ENCODE measurements at regions not wholly inside any gene's neighbourhood (a gene's known extent, or its start where the extent isn't known, plus 50 kb on each side); places are given as distances from the start of the nearest gene placed in this dataset.

DNA sequence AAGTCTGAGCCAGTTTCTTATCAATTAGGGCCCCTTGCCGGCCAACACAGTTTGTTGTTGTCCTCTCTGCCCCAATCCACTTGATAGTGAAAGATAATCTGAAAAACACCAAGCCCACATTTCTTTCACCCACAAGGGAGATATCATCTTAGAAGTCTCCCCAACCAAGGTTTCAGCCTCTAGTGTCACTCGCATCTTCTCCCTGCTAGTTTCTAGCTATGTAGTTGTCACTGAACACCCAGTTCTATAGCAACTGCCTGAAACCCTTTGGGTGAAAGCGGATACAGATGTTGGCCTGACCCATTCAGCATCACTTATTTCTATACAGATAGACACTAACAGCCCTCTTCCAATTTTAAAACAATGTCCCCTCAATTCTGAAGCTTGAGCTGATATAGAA, 116.3 kb downstream of the BMP15 start:
- peaks cover 0 to 11% of the 10 kb centered on the region in 2 experiments for H3K4me1 ChIP-seq (ENCODE audit: control insufficient read depth in 1 of 2, insufficient read depth in 2 of 2, low read length in 2 of 2)
- no peak overlapping the region for H3K4ac ChIP-seq (ENCODE audit: low read depth, low read length)
- H3K9me3 ChIP-seq (ENCODE audit: insufficient read depth, low read depth, low read length) = no peaks in the 10 kb centered on the region
- H4K12ac ChIP-seq (ENCODE audit: low read depth, low read length) = no peak overlapping the region
- H3K27me3 ChIP-seq (ENCODE audit: insufficient read depth, low read length) = no peaks in the 10 kb centered on the region
- DNase-seq = no peak
- H3K18ac ChIP-seq (ENCODE audit: low read length) = no peak overlapping the region
- H3K36me3 ChIP-seq (ENCODE audit: control insufficient read depth in 1 of 2, insufficient read depth in 2 of 2, low read length in 2 of 2) = no peaks in the 10 kb centered on the region
- H3K9ac ChIP-seq (ENCODE audit: low read length) = no peak overlapping the region
- no peak overlapping the region for H3K4me2 ChIP-seq (ENCODE audit: low read length)
- peak overlapping the region; percentile 37 for H4K91ac ChIP-seq (ENCODE audit: low read depth, low read length)
- H2AFZ ChIP-seq (ENCODE audit: insufficient read depth, low read length, poor library complexity) = no peak overlapping the region
- no peak overlapping the region for H3K14ac ChIP-seq (ENCODE audit: low read length)
- no peak overlapping the region for H3K23ac ChIP-seq (ENCODE audit: low read length)
- no peak overlapping the region for H2BK120ac ChIP-seq (ENCODE audit: insufficient read depth, low read length, poor library complexity)
- peak overlapping the region; percentile 58 for H2BK12ac ChIP-seq (ENCODE audit: low read length)
- H2AK5ac ChIP-seq (ENCODE audit: low read length) = peak overlapping the region; percentile 54
- H3K4me3 ChIP-seq (ENCODE audit: low read depth, low read length) = no peak overlapping the region
- no CpG with 5 or more reads among the region's 3 CpGs for WGBS (ENCODE audit: extremely low coverage, insufficient coverage, insufficient read length)
- peaks cover 4% of the 10 kb centered on the region for H3K79me1 ChIP-seq (ENCODE audit: low read length)
- H3K27ac ChIP-seq (ENCODE audit: low read depth, low read length) = no peak overlapping the region
- H2BK5ac ChIP-seq (ENCODE audit: low read depth, low read length, poor library complexity) = no peak overlapping the region
- no peaks in the 10 kb centered on the region for H3K79me2 ChIP-seq (ENCODE audit: control insufficient read depth, insufficient read depth, low read length, poor library complexity)
- H4K8ac ChIP-seq (ENCODE audit: low read depth, low read length) = no peak overlapping the region

- H2BK5ac ChIP-seq (ENCODE audit: low read depth, low read length, poor library complexity) = no peak overlapping the region
Measured at GRCh38 chrX:51035746-51036145, 125.2 kb downstream of the BMP15 start.

DNA sequence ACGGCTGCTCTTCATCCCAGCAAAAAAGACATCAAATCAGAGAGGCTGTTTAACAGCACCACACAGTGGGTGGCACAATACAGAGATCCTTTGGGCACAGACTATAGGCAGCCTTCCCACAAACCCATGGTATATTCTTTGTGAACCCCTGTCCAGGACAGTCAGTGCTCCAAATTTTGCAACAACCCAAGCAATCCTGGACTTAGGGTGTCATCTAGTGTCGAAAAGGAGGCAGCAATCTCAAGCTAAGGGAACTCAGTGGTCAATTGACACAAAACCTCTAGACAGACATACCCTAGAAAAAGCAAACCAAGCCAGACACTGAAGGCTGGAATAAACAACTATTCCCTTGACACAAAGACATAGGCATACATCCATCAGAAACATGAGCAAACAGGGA, 137.4 kb downstream of the BMP15 start:
- Histone ChIP-seq H2BK120ac (ENCODE audit: insufficient read depth, low read length, poor library complexity) (no peak overlapping the region), H3K79me1 (ENCODE audit: low read length) (peaks cover 3% of the 10 kb centered on the region), H3K9me3 (ENCODE audit: insufficient read depth, low read depth, low read length) (no peaks in the 10 kb centered on the region), H2AFZ (ENCODE audit: insufficient read depth, low read length, poor library complexity) (no peak overlapping the region), H4K91ac (ENCODE audit: low read depth, low read length) (peak overlapping the region; percentile 24), H2BK12ac (ENCODE audit: low read length) (peak overlapping the region; percentile 72), H3K4me3 (ENCODE audit: low read depth, low read length) (no peak overlapping the region), H3K4me2 (ENCODE audit: low read length) (no peak overlapping the region), H3K4ac (ENCODE audit: low read depth, low read length) (no peak overlapping the region), H4K12ac (ENCODE audit: low read depth, low read length) (no peak overlapping the region), H2AK5ac (ENCODE audit: low read length) (no peak overlapping the region), H2BK5ac (ENCODE audit: low read depth, low read length, poor library complexity) (peak overlapping the region; percentile 35), H3K4me1 (ENCODE audit: control insufficient read depth in 1 of 2, insufficient read depth in 2 of 2, low read length in 2 of 2) (peaks cover 1 to 5% of the 10 kb centered on the region in 2 experiments), H3K27ac (ENCODE audit: low read depth, low read length) (peak overlapping the region; percentile 17), H3K27me3 (ENCODE audit: insufficient read depth, low read length) (no peaks in the 10 kb centered on the region), H3K23ac (ENCODE audit: low read length) (no peak overlapping the region), H3K36me3 (ENCODE audit: control insufficient read depth in 1 of 2, insufficient read depth in 2 of 2, low read length in 2 of 2) (no peaks in the 10 kb centered on the region), H3K14ac (ENCODE audit: low read length) (no peak overlapping the region), H4K8ac (ENCODE audit: low read depth, low read length) (no peak overlapping the region), H3K79me2 (ENCODE audit: control insufficient read depth, insufficient read depth, low read length, poor library complexity) (no peaks in the 10 kb centered on the region), H3K9ac (ENCODE audit: low read length) (no peak overlapping the region), H3K18ac (ENCODE audit: low read length) (no peak overlapping the region)
- DNase-seq = no peak
- WGBS (ENCODE audit: extremely low coverage, insufficient coverage, insufficient read length) = no CpG with 5 or more reads among the region's 2 CpGs

More at GRCh38 chrX:51035746-51036145, 125.2 kb downstream of the BMP15 start:
- H3K4ac ChIP-seq (ENCODE audit: low read depth, low read length) = no peak overlapping the region
- H3K4me1 ChIP-seq (ENCODE audit: control insufficient read depth in 1 of 2, insufficient read depth in 2 of 2, low read length in 2 of 2) = no peaks in the 10 kb centered on the region
- DNase-seq = peak; percentile 62 to 85
- no peaks in the 10 kb centered on the region for H3K79me2 ChIP-seq (ENCODE audit: control insufficient read depth, insufficient read depth, low read length, poor library complexity)
- no peaks in the 10 kb centered on the region for H3K9me3 ChIP-seq (ENCODE audit: insufficient read depth, low read depth, low read length)
- H4K12ac ChIP-seq (ENCODE audit: low read depth, low read length) = no peak overlapping the region
- H3K27ac ChIP-seq (ENCODE audit: low read depth, low read length) = peak overlapping the region; percentile 71
- no peak overlapping the region for H3K23ac ChIP-seq (ENCODE audit: low read length)
- H2BK12ac ChIP-seq (ENCODE audit: low read length) = no peak overlapping the region
- no peak overlapping the region for H4K8ac ChIP-seq (ENCODE audit: low read depth, low read length)
- H3K18ac ChIP-seq (ENCODE audit: low read length) = no peak overlapping the region
- no peaks in the 10 kb centered on the region for H3K36me3 ChIP-seq (ENCODE audit: control insufficient read depth in 1 of 2, insufficient read depth in 2 of 2, low read length in 2 of 2)
- no peak overlapping the region for H4K91ac ChIP-seq (ENCODE audit: low read depth, low read length)
- H2AK5ac ChIP-seq (ENCODE audit: low read length) = no peak overlapping the region
- WGBS (ENCODE audit: extremely low coverage, insufficient coverage, insufficient read length) = no CpG with 5 or more reads among the region's 3 CpGs
- no peak overlapping the region for H2AFZ ChIP-seq (ENCODE audit: insufficient read depth, low read length, poor library complexity)
- H3K27me3 ChIP-seq (ENCODE audit: insufficient read depth, low read length) = no peaks in the 10 kb centered on the region
- H3K14ac ChIP-seq (ENCODE audit: low read length) = no peak overlapping the region
- no peak overlapping the region for H3K4me3 ChIP-seq (ENCODE audit: low read depth, low read length)
- peaks cover 4% of the 10 kb centered on the region for H3K79me1 ChIP-seq (ENCODE audit: low read length)
- no peak overlapping the region for H3K4me2 ChIP-seq (ENCODE audit: low read length)
- no peak overlapping the region for H3K9ac ChIP-seq (ENCODE audit: low read length)
- H2BK120ac ChIP-seq (ENCODE audit: insufficient read depth, low read length, poor library complexity) = no peak overlapping the region

GRCh38 chrX:51053741-51054140, 143.2 kb downstream of the BMP15 start:
- no peak overlapping the region for H3K4me3 ChIP-seq (ENCODE audit: low read depth, low read length)
- H3K4me1 ChIP-seq (ENCODE audit: control insufficient read depth in 1 of 2, insufficient read depth in 2 of 2, low read length in 2 of 2) = peaks cover 4 to 8% of the 10 kb centered on the region in 2 experiments
- H3K27ac ChIP-seq (ENCODE audit: low read depth, low read length) = no peak overlapping the region
- H2AK5ac ChIP-seq (ENCODE audit: low read length) = peak overlapping the region; percentile 63
- peak overlapping the region; percentile 7 for H4K8ac ChIP-seq (ENCODE audit: low read depth, low read length)
- H3K23ac ChIP-seq (ENCODE audit: low read length) = no peak overlapping the region
- peak overlapping the region; percentile 58 for H2BK120ac ChIP-seq (ENCODE audit: insufficient read depth, low read length, poor library complexity)
- peaks cover 0 to 1% of the 10 kb centered on the region in 2 experiments for H3K36me3 ChIP-seq (ENCODE audit: control insufficient read depth in 1 of 2, insufficient read depth in 2 of 2, low read length in 2 of 2)
- peak overlapping the region; percentile 96 for H4K91ac ChIP-seq (ENCODE audit: low read depth, low read length)
- H3K79me1 ChIP-seq (ENCODE audit: low read length) = peaks cover 5% of the 10 kb centered on the region
- no CpG with 5 or more reads among the region's 6 CpGs for whole genome bisulfite sequencing (ENCODE audit: extremely low coverage, insufficient coverage, insufficient read length)
- peaks cover 3% of the 10 kb centered on the region for H3K79me2 ChIP-seq (ENCODE audit: control insufficient read depth, insufficient read depth, low read length, poor library complexity)
- H4K12ac ChIP-seq (ENCODE audit: low read depth, low read length) = no peak overlapping the region
- H2AFZ ChIP-seq (ENCODE audit: insufficient read depth, low read length, poor library complexity) = no peak overlapping the region
- no peaks in the 10 kb centered on the region for H3K27me3 ChIP-seq (ENCODE audit: insufficient read depth, low read length)
- no peak for DNase-seq
- H3K9ac ChIP-seq (ENCODE audit: low read length) = no peak overlapping the region
- no peak overlapping the region for H3K4ac ChIP-seq (ENCODE audit: low read depth, low read length)
- H2BK12ac ChIP-seq (ENCODE audit: low read length) = peak overlapping the region; percentile 98
- H2BK5ac ChIP-seq (ENCODE audit: low read depth, low read length, poor library complexity) = no peak overlapping the region
- H3K4me2 ChIP-seq (ENCODE audit: low read length) = no peak overlapping the region
- H3K9me3 ChIP-seq (ENCODE audit: insufficient read depth, low read depth, low read length) = no peaks in the 10 kb centered on the region
- no peak overlapping the region for H3K18ac ChIP-seq (ENCODE audit: low read length)
- H3K14ac ChIP-seq (ENCODE audit: low read length) = peak overlapping the region; percentile 89
